GM21381 (cell line): ENCODE measurements at regions not wholly inside any gene's neighbourhood (a gene's known extent, or its start where the extent isn't known, plus 50 kb on each side); places are given as distances from the start of the nearest gene placed in this dataset.

Experiments
- ATAC-seq: cut with Tn5 transposase; IDR thresholded peaks from one replicate; pipeline ENCODE4 v1.9.1; 2021; ENCODE audit warnings: mild to moderate bottlenecking, moderate library complexity; ENCODE audit not compliant: unreplicated experiment

- no peak for ATAC-seq
Observed at GRCh38 chr12:83210933-83211332, 524.2 kb downstream of the TMTC2 start.

DNA sequence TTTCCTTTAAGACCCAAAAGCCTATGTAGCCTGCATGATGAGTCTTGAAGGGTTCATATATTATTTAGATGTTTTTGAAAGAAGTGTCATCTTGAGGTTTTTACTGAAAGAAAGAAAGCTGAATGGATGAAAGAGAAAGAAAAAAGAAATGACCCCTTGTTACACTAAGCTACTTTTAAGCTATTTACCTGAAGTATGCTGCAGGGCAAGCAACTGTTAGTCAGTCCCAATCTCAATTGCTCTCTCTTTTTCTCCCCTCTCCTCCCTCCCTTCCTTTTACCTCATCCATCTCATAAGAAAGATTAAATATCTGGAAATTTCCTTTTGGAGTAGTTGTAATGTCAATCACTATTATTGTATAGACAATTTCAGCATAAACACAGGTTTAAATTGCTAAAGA lies 512.4 kb downstream of the TMTC2 start:
- ATAC-seq, result no peak

GRCh38 chr12:83198291-83199015 lies 511.7 kb downstream of the TMTC2 start:
- ATAC-seq, result no peak

GRCh38 chr12:83197483-83197914 lies 510.8 kb downstream of the TMTC2 start:
- ATAC-seq, result no peak

GRCh38 chr12:83196694-83197350 lies 510.1 kb downstream of the TMTC2 start:
- ATAC-seq, result no peak

DNA sequence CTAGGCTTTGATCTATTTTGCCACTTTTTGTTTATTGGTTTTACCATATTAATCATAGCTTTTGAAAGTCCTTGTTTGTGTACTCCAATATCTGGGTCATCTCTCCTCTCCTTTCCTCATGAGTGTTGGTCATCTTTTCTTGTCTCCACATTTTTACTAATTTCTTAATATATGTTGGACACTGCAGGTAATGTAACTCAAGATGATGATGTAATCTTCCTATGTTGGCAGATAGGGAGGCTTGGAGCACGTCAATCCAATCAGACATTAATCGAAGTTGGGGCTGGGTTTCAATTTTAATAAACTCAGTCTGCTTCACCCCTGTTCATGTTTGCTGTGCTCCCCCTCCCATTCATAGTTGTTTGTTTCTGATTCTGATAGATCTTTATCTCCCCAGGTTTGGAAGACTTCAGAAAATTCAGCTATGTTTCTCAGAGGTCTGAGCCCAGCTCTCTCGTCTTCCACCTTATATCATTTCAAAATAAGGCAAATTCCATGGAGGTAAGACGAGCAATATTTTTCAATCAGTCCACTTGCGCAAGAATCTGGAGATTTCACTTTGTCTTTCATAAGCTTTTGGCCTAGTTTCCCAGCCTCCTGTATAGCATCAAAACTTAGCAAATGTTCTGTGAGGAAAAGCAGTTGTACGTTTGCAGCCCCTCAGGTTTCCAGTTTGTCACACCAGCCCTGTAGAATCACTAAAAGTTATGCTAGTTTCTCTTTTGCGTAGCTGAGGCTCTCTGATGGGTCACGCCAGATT lies 504.1 kb downstream of the TMTC2 start:
- ATAC-seq, result no peak

GRCh38 chr12:83186419-83186818 lies 499.7 kb downstream of the TMTC2 start:
- no peak for ATAC-seq

- no peak for ATAC-seq
Observed at GRCh38 chr12:83185241-83185640, 498.5 kb downstream of the TMTC2 start.
